K562 (cell line): ENCODE measurements at regions not wholly inside any gene's neighbourhood (a gene's known extent, or its start where the extent isn't known, plus 50 kb on each side); places are given as distances from the start of the nearest gene placed in this dataset.

Experiments
- ATAC-seq: fragments of 200-7000 bp; cut with Tn5 transposase; 3 replicates; pipeline ENCODE4 v1.9.1; 2020; ENCODE audit warnings: moderate library complexity
- BruUV-seq: library from RNA; stranded (reverse); fragments of 400-500 nt; replicated peaks from 2 replicates; lab custom pipeline; 2021; lab: Mats Ljungman, UMichigan
- CTCF ChIA-PET: fragments of 300-600 bp; formaldehyde crosslinking; extraction: SDS; loops from one replicate; lab custom pipeline; 2021; ENCODE audit warnings: low intra/inter-chr PET ratio; lab: Yijun Ruan, JAX
- POLR2A ChIA-PET: fragments of 300-600, 350-650 bp; sonication (Branson Sonifier 250); formaldehyde crosslinking; extraction: SDS; loops from one replicate; lab custom pipeline; 2021; ENCODE audit warnings: antibody characterized with exemption, inconsistent platforms; lab: Yijun Ruan, JAX
- DNase-seq, 4 experiments: peaks; one replicate each; pipeline versions ENCODE4 v3.0.0 to v3.0.0-alpha.2; 2011 to 2018; ENCODE audit warnings: low spot score in 3 of 4, mixed read lengths in 3 of 4; ENCODE audit errors: extremely low read depth in 1 of 4
- FAIRE-seq: peaks from 2 replicates; lab custom pipeline; 2011; peaks lifted over from hg19 to GRCh38; lab: Jason Lieb, UNC
- H2AFZ ChIP-seq: 2 replicates; pipeline ENCODE4 v1.6.0; 2011; ENCODE audit warnings: low read depth, low read length, control low read depth, inconsistent platforms
- H3K27ac ChIP-seq: fragments of 200-600 bp; 3 replicates; pipeline ENCODE4 v1.8.0; 2011; ENCODE audit warnings: low read depth, mild to moderate bottlenecking, control low read depth, inconsistent platforms, low read length, moderate library complexity, mixed read lengths; ENCODE audit errors: extremely low read depth
- H3K27me3 ChIP-seq, 2 experiments: fragments of 300-600 bp in 1 of 2; 2 replicates in 1 of 2; 3 replicates in 1 of 2; pipeline versions ENCODE4 v1.6.0 to v1.8.0; 2011; ENCODE audit warnings: inconsistent platforms in 2 of 2, low read length in 2 of 2, mild to moderate bottlenecking in 1 of 2, mixed read lengths in 1 of 2, moderate library complexity in 1 of 2; ENCODE audit not compliant: control insufficient read depth in 2 of 2, insufficient read depth in 2 of 2
- H3K36me3 ChIP-seq: fragments of 300-600 bp; 3 replicates; pipeline ENCODE4 v1.8.0; 2011; ENCODE audit warnings: mild to moderate bottlenecking, low read length, inconsistent platforms; ENCODE audit not compliant: control insufficient read depth, insufficient read depth
- H3K4me1 ChIP-seq, 2 experiments: fragments of 200-600 bp in 1 of 2; replicated peaks in 1 of 2; 2 replicates in 1 of 2; 3 replicates in 1 of 2; pipeline versions ENCODE4 v1.5.1 to v1.8.0; 2011; ENCODE audit warnings: inconsistent platforms in 2 of 2, low read length in 2 of 2, mild to moderate bottlenecking in 1 of 2, mixed read lengths in 1 of 2, moderate library complexity in 1 of 2; ENCODE audit not compliant: control insufficient read depth in 2 of 2, insufficient read depth in 2 of 2
- H3K4me2 ChIP-seq: 2 replicates; pipeline ENCODE4 v1.6.1; 2011; ENCODE audit warnings: low read length, control low read depth, inconsistent platforms, mixed read lengths; ENCODE audit not compliant: insufficient read depth
- H3K4me3 ChIP-seq: fragments of 200-600 bp; sonication (generic), shearing (Covaris generic); 2 replicates; pipeline ENCODE4 v1.5.1; 2016; ENCODE audit warnings: control low read depth, inconsistent platforms
- H3K79me2 ChIP-seq: fragments of 200-600 bp; 3 replicates; pipeline ENCODE4 v1.8.0; 2011; ENCODE audit warnings: low read length, inconsistent platforms; ENCODE audit not compliant: control insufficient read depth, insufficient read depth
- H3K9ac ChIP-seq, 2 experiments: 2 replicates each; pipeline versions ENCODE4 v1.6.0 to v1.6.1; 2011; ENCODE audit warnings: low read depth in 2 of 2, low read length in 2 of 2, control low read depth in 1 of 2, inconsistent platforms in 1 of 2, mild to moderate bottlenecking in 1 of 2, mixed read lengths in 1 of 2; ENCODE audit not compliant: insufficient read depth in 1 of 2
- H3K9me1 ChIP-seq: one replicate; pipeline ENCODE4 v1.6.0; 2011; ENCODE audit warnings: inconsistent platforms, mild to moderate bottlenecking, low read length, moderate library complexity; ENCODE audit not compliant: control insufficient read depth, insufficient read depth
- H3K9me3 ChIP-seq: replicated peaks from 2 replicates; pipeline ENCODE4 v1.5.1; 2011; ENCODE audit warnings: low read depth, low read length, inconsistent platforms; ENCODE audit not compliant: control insufficient read depth, insufficient read depth
- H4K20me1 ChIP-seq: replicated peaks from 2 replicates; pipeline ENCODE4 v1.6.1; 2011; ENCODE audit warnings: low read length, inconsistent platforms, mixed read lengths; ENCODE audit not compliant: control insufficient read depth, insufficient read depth
- ETS2 ChIP-seq: IDR thresholded peaks from 2 replicates; pipeline ENCODE4 v1.6.1; 2016; ENCODE audit warnings: borderline replicate concordance, missing genetic modification characterization, mild to moderate bottlenecking, moderate library complexity, missing compliant biosample characterization; ENCODE audit not compliant: poor library complexity, severe bottlenecking
- ETV6 ChIP-seq, 3 experiments: fragments of 150-350 bp in 1 of 3; sonication (generic) in 1 of 3; formaldehyde crosslinking in 1 of 3; IDR thresholded peaks; 2 replicates each; pipeline versions ENCODE4 v1.6.1 to v1.8.0; 2014 to 2022; ENCODE audit warnings: borderline replicate concordance in 2 of 3, low read depth in 2 of 3, antibody characterized with exemption in 1 of 3, low read length in 1 of 3, mild to moderate bottlenecking in 1 of 3, missing genetic modification reagents in 1 of 3
- SMC3 ChIP-seq: conservative IDR thresholded peaks from 2 replicates; pipeline ENCODE4 v1.6.1; 2011; ENCODE audit warnings: low read depth, low read length, improper control_type of control experiment; ENCODE audit not compliant: insufficient read depth
- SP1 ChIP-seq: sonication (generic); formaldehyde crosslinking; IDR thresholded peaks from 2 replicates; pipeline ENCODE4 v1.8.1; 2022; ENCODE audit warnings: mild to moderate bottlenecking, missing genetic modification reagents
- ZKSCAN3 ChIP-seq: fragments of 250-450 bp; sonication (Bioruptor Pico); IDR thresholded peaks from 2 replicates; pipeline ENCODE4 v1.4.0; 2020
- ZNF134 ChIP-seq: fragments of 250-450 bp; sonication (Bioruptor Pico); conservative IDR thresholded peaks from 2 replicates; pipeline ENCODE4 v1.4.0; 2020
- WGBS: fragments of 100-300 bp; shearing (Covaris generic); methylation state at CpG from one replicate; pipeline ENCODE4 v1.1.6; 2016; ENCODE audit warnings: low coverage, mixed read lengths; ENCODE audit not compliant: insufficient coverage; ENCODE audit errors: missing lambda C conversion rate; 5-methylcytosine and 5-hydroxymethylcytosine counted together
- in situ Hi-C: fragments of 300-500 bp; cut with MboI; formaldehyde crosslinking; loops from 4 replicates; pipeline ENCODE4 v1.15.0; 2018; ENCODE audit warnings: inconsistent platforms, mixed read lengths
- intact Hi-C: fragments of 100-400 bp; cut with micrococcal nuclease; formaldehyde crosslinking; loops from 2 replicates; pipeline ENCODE4 v1.14.2; 2022
- TF ChIP-seq, protein P1 (sequence below), 3 experiments: IDR thresholded peaks in 2 of 3; conservative IDR thresholded peaks in 1 of 3; 2 replicates each; pipeline ENCODE4 v1.5.1; 2011 to 2012; ENCODE audit warnings: low read length in 3 of 3, mild to moderate bottlenecking in 3 of 3, control low read depth in 2 of 3, improper control_type of control experiment in 1 of 3, inconsistent platforms in 1 of 3, low read depth in 1 of 3, mixed read lengths in 1 of 3, moderate library complexity in 1 of 3; ENCODE audit not compliant: insufficient read depth in 2 of 3
- TF ChIP-seq, protein P2 (sequence below), 2 experiments: IDR thresholded peaks in 1 of 2; conservative IDR thresholded peaks in 1 of 2; 2 replicates each; pipeline ENCODE4 v1.6.1; 2016; ENCODE audit warnings: low read depth in 2 of 2, mild to moderate bottlenecking in 1 of 2, missing compliant biosample characterization in 1 of 2, missing genetic modification characterization in 1 of 2, moderate library complexity in 1 of 2
- TF ChIP-seq, protein P3 (sequence below), 3 experiments: fragments of 200-800 bp in 1 of 3; fragments of 250-450 bp in 1 of 3; fragments of 450-650 bp in 1 of 3; sonication (Bioruptor Pico) in 1 of 3; sonication (Bioruptor generic) in 1 of 3; formaldehyde crosslinking in 1 of 3; IDR thresholded peaks; 2 replicates each; pipeline versions ENCODE4 v1.6.1 to v1.8.0; 2016 to 2022; ENCODE audit warnings: mild to moderate bottlenecking in 2 of 3, missing genetic modification characterization in 2 of 3, missing compliant biosample characterization in 1 of 3, moderate library complexity in 1 of 3

DNA sequence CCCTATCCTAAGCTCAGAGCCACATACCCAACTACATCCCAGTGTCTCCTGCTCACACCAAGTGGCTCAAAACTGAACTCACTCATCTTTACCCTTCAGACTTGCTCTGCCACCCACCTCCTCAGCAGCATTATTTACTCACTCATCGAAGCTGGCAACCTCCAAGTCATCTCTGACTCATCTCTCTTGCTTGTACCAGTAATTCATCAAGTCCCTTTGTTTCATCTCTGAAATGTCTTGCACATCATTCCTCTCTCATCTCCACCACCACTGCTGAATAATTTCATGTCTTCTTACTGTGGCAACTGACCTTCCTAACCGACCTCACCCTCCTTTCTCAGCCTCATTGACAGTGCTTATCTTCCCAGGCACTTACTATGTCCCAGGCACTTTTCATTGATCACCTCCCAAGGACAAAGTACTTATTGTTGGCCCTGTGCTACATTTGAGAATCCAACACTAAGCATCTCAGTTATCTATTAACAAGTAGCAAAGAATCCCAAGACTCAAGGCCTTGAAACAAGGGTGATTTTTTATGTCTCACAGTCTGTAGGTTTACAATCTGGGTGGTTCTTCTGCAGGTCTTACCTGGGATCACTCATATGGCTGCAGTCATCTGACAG lies 82.0 kb downstream of the MRPL46 start:
- no peaks in the 10 kb centered on the region; the same call in 1 of the 2 replicates for H4K20me1 ChIP-seq
- H3K4me1 ChIP-seq: no peaks in the 10 kb centered on the region
- H3K9ac ChIP-seq: no peak overlapping the region
- H3K4me2 ChIP-seq: no peak overlapping the region
- FAIRE-seq: no peak
- H2AFZ ChIP-seq: no peak overlapping the region
- no peaks in the 10 kb centered on the region for H3K36me3 ChIP-seq
- WGBS: 0% methylated on average over 2 of the region's 2 CpGs
- H3K9me1 ChIP-seq: no peaks in the 10 kb centered on the region
- no peak for ATAC-seq
- H3K9me3 ChIP-seq: no peaks in the 10 kb centered on the region
- intact Hi-C loops (no loop called here), in situ Hi-C loops (no loop called here)
- no TSS peak for BruUV-seq
- POLR2A ChIA-PET: interaction anchor here (1.7 kb wide), 1 partner anchor 12 kb away, joined by 4 read pairs; no protein-coding TSS in a partner anchor
- peaks cover 0 to under 1% of the 10 kb centered on the region in 2 experiments; a peak in 1 of 5 replicates for H3K27me3 ChIP-seq
- H3K4me3 ChIP-seq: no peak overlapping the region
- DNase-seq: no peak
- no peak overlapping the region for H3K27ac ChIP-seq
- H3K79me2 ChIP-seq: no peaks in the 10 kb centered on the region
- CTCF ChIA-PET: no interaction called here
- TF ChIP-seq ZNF134 (CRISPR knock-in tag) (no peak), ETV6 (IDR thresholded peaks at IDR 0.05; ENCODE audit: borderline replicate concordance in 1 of 2, low read depth in 2 of 2, low read length in 1 of 2) (no peak), ETV6 (CRISPR knock-in tag; IDR thresholded peaks at IDR 0.05; ENCODE audit: borderline replicate concordance) (no peak), ZKSCAN3 (CRISPR knock-in tag) (no peak), SMC3 (no peak), ETS2 (tag) (no peak), SP1 (no peak)
- TF ChIP-seq, protein P1, sequence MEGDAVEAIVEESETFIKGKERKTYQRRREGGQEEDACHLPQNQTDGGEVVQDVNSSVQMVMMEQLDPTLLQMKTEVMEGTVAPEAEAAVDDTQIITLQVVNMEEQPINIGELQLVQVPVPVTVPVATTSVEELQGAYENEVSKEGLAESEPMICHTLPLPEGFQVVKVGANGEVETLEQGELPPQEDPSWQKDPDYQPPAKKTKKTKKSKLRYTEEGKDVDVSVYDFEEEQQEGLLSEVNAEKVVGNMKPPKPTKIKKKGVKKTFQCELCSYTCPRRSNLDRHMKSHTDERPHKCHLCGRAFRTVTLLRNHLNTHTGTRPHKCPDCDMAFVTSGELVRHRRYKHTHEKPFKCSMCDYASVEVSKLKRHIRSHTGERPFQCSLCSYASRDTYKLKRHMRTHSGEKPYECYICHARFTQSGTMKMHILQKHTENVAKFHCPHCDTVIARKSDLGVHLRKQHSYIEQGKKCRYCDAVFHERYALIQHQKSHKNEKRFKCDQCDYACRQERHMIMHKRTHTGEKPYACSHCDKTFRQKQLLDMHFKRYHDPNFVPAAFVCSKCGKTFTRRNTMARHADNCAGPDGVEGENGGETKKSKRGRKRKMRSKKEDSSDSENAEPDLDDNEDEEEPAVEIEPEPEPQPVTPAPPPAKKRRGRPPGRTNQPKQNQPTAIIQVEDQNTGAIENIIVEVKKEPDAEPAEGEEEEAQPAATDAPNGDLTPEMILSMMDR (IDR thresholded peaks at IDR 0.05 in 2 of 3, conservative IDR thresholded peaks at IDR 0.05 in 1 of 3; ENCODE audit: insufficient read depth in 2 of 3, low read depth in 1 of 3, low read length in 3 of 3): no peak
- TF ChIP-seq, protein P2, sequence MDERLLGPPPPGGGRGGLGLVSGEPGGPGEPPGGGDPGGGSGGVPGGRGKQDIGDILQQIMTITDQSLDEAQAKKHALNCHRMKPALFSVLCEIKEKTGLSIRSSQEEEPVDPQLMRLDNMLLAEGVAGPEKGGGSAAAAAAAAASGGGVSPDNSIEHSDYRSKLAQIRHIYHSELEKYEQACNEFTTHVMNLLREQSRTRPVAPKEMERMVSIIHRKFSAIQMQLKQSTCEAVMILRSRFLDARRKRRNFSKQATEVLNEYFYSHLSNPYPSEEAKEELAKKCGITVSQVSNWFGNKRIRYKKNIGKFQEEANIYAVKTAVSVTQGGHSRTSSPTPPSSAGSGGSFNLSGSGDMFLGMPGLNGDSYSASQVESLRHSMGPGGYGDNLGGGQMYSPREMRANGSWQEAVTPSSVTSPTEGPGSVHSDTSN (CRISPR knock-in tag; IDR thresholded peaks at IDR 0.05; ENCODE audit: low read depth): no peak
- TF ChIP-seq, protein P2 (tag; conservative IDR thresholded peaks at IDR 0.05; ENCODE audit: low read depth): no peak
- TF ChIP-seq, protein P3, sequence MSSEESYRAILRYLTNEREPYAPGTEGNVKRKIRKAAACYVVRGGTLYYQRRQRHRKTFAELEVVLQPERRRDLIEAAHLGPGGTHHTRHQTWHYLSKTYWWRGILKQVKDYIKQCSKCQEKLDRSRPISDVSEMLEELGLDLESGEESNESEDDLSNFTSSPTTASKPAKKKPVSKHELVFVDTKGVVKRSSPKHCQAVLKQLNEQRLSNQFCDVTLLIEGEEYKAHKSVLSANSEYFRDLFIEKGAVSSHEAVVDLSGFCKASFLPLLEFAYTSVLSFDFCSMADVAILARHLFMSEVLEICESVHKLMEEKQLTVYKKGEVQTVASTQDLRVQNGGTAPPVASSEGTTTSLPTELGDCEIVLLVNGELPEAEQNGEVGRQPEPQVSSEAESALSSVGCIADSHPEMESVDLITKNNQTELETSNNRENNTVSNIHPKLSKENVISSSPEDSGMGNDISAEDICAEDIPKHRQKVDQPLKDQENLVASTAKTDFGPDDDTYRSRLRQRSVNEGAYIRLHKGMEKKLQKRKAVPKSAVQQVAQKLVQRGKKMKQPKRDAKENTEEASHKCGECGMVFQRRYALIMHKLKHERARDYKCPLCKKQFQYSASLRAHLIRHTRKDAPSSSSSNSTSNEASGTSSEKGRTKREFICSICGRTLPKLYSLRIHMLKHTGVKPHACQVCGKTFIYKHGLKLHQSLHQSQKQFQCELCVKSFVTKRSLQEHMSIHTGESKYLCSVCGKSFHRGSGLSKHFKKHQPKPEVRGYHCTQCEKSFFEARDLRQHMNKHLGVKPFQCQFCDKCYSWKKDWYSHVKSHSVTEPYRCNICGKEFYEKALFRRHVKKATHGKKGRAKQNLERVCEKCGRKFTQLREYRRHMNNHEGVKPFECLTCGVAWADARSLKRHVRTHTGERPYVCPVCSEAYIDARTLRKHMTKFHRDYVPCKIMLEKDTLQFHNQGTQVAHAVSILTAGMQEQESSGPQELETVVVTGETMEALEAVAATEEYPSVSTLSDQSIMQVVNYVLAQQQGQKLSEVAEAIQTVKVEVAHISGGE (CRISPR knock-in tag; IDR thresholded peaks at IDR 0.05): no peak
